HUES48 (cell line): ENCODE measurements at regions not wholly inside any gene's neighbourhood (a gene's known extent, or its start where the extent isn't known, plus 50 kb on each side); places are given as distances from the start of the nearest gene placed in this dataset.
A peak's percentile ranks its signal among the peaks of the same experiment; 100 is the strongest.

Experiments
- H3K27ac ChIP-seq: one replicate; pipeline ENCODE4 v1.7.0; 2013; ENCODE audit warnings: low read depth, low read length, inconsistent platforms
- H3K27me3 ChIP-seq: 2 replicates; pipeline ENCODE4 v1.6.1; 2013; ENCODE audit warnings: mild to moderate bottlenecking, low read length; ENCODE audit not compliant: control insufficient read depth, insufficient read depth
- H3K36me3 ChIP-seq: 2 replicates; pipeline ENCODE4 v1.6.1; 2013; ENCODE audit warnings: low read length; ENCODE audit not compliant: control insufficient read depth, insufficient read depth
- H3K4me1 ChIP-seq: 2 replicates; pipeline ENCODE4 v1.6.1; 2013; ENCODE audit warnings: mild to moderate bottlenecking, low read length; ENCODE audit not compliant: control insufficient read depth, insufficient read depth
- H3K4me3 ChIP-seq: 2 replicates; pipeline ENCODE4 v1.5.1; 2013; ENCODE audit warnings: mild to moderate bottlenecking, low read depth, low read length
- H3K9ac ChIP-seq: 2 replicates; pipeline ENCODE4 v1.6.1; 2013; ENCODE audit warnings: mild to moderate bottlenecking, low read depth, low read length, moderate library complexity
- H3K9me3 ChIP-seq: 2 replicates; pipeline ENCODE4 v1.6.1; 2013; ENCODE audit warnings: low read length; ENCODE audit not compliant: control insufficient read depth, insufficient read depth

- Histone ChIP-seq H3K4me1 (peaks cover 4% of the 10 kb centered on the region; the same call in 1 of the 2 replicates), H3K27me3 (no peaks in the 10 kb centered on the region), H3K4me3 (no peak overlapping the region), H3K27ac (no peak overlapping the region), H3K9ac (no peak overlapping the region), H3K36me3 (no peaks in the 10 kb centered on the region), H3K9me3 (peaks cover 3% of the 10 kb centered on the region; the same call in 1 of the 2 replicates)
These were observed 175.4 kb upstream of the CMC1 start for GRCh38 chr3:28066020-28066419.

- Histone ChIP-seq H3K4me1 (peaks cover 4% of the 10 kb centered on the region; the same call in 1 of the 2 replicates), H3K36me3 (no peaks in the 10 kb centered on the region), H3K4me3 (no peak overlapping the region), H3K27ac (no peak overlapping the region), H3K9me3 (peaks cover 3% of the 10 kb centered on the region; the same call in 1 of the 2 replicates), H3K27me3 (no peaks in the 10 kb centered on the region), H3K9ac (no peak overlapping the region)
These were observed 174.4 kb upstream of the CMC1 start for GRCh38 chr3:28067014-28067413.

- Histone ChIP-seq H3K9me3 (peaks cover 3% of the 10 kb centered on the region; the same call in 1 of the 2 replicates), H3K4me1 (peaks cover 4% of the 10 kb centered on the region; the same call in 1 of the 2 replicates), H3K36me3 (no peaks in the 10 kb centered on the region)
These were observed 173.1 kb upstream of the CMC1 start for GRCh38 chr3:28068342-28068741.

GRCh38 chr3:28069438-28069837 lies 172.0 kb upstream of the CMC1 start:
- Histone ChIP-seq H3K4me1 (peaks cover 13% of the 10 kb centered on the region), H3K36me3 (no peaks in the 10 kb centered on the region), H3K27me3 (no peaks in the 10 kb centered on the region), H3K4me3 (no peak overlapping the region), H3K27ac (no peak overlapping the region), H3K9ac (no peak overlapping the region), H3K9me3 (peaks cover 3% of the 10 kb centered on the region; the same call in 1 of the 2 replicates)

More at GRCh38 chr3:28068342-28068741, 173.1 kb upstream of the CMC1 start:
- no peaks in the 10 kb centered on the region for H3K27me3 ChIP-seq
- H3K4me3 ChIP-seq = no peak overlapping the region
- no peak overlapping the region for H3K9ac ChIP-seq
- no peak overlapping the region for H3K27ac ChIP-seq

GRCh38 chr3:28076246-28076645 lies 165.2 kb upstream of the CMC1 start:
- Histone ChIP-seq H3K27me3 (0 out of 2 replicates have a peak, but pooled peaks cover 4% of the 10 kb centered on the region), H3K9me3 (no peaks in the 10 kb centered on the region), H3K4me1 (peaks cover 48% of the 10 kb centered on the region), H3K36me3 (no peaks in the 10 kb centered on the region), H3K4me3 (no peak overlapping the region), H3K27ac (no peak overlapping the region), H3K9ac (no peak overlapping the region)

- Histone ChIP-seq H3K9ac (no peak overlapping the region), H3K27ac (peak overlapping the region; percentile 44), H3K36me3 (no peaks in the 10 kb centered on the region), H3K27me3 (0 out of 2 replicates have a peak, but pooled peaks cover 4% of the 10 kb centered on the region), H3K9me3 (no peaks in the 10 kb centered on the region), H3K4me1 (peaks cover 61% of the 10 kb centered on the region), H3K4me3 (no peak overlapping the region; the same call in 1 of the 2 replicates)
These were observed 163.8 kb upstream of the CMC1 start for GRCh38 chr3:28077572-28077971.

GRCh38 chr3:28078536-28078935 lies 162.9 kb upstream of the CMC1 start:
- H3K9ac ChIP-seq = no peak overlapping the region
- 0 out of 2 replicates have a peak, but pooled peaks cover 4% of the 10 kb centered on the region for H3K27me3 ChIP-seq
- no peak overlapping the region for H3K27ac ChIP-seq
- no peak overlapping the region for H3K4me3 ChIP-seq
- no peaks in the 10 kb centered on the region for H3K36me3 ChIP-seq
- H3K9me3 ChIP-seq = no peaks in the 10 kb centered on the region
- H3K4me1 ChIP-seq = peaks cover 67% of the 10 kb centered on the region

GRCh38 chr3:28080716-28081115 lies 160.7 kb upstream of the CMC1 start:
- Histone ChIP-seq H3K9ac (no peak overlapping the region), H3K27ac (no peak overlapping the region), H3K4me1 (peaks cover 58% of the 10 kb centered on the region), H3K9me3 (no peaks in the 10 kb centered on the region), H3K4me3 (no peak overlapping the region), H3K27me3 (0 out of 2 replicates have a peak, but pooled peaks cover 4% of the 10 kb centered on the region), H3K36me3 (no peaks in the 10 kb centered on the region)

- Histone ChIP-seq H3K27ac (peak overlapping the region; percentile 48), H3K4me3 (no peak overlapping the region), H3K36me3 (no peaks in the 10 kb centered on the region), H3K9me3 (no peaks in the 10 kb centered on the region), H3K4me1 (peaks cover 56% of the 10 kb centered on the region), H3K9ac (no peak overlapping the region), H3K27me3 (0 out of 2 replicates have a peak, but pooled peaks cover 2% of the 10 kb centered on the region)
These were observed 159.9 kb upstream of the CMC1 start for GRCh38 chr3:28081533-28081947.

GRCh38 chr3:28087591-28087990 lies 153.8 kb upstream of the CMC1 start:
- peaks cover 7% of the 10 kb centered on the region for H3K4me1 ChIP-seq
- no peaks in the 10 kb centered on the region for H3K27me3 ChIP-seq
- H3K36me3 ChIP-seq = no peaks in the 10 kb centered on the region
- H3K9ac ChIP-seq = no peak overlapping the region
- no peak overlapping the region for H3K4me3 ChIP-seq
- no peak overlapping the region for H3K27ac ChIP-seq
- no peaks in the 10 kb centered on the region for H3K9me3 ChIP-seq

- no peaks in the 10 kb centered on the region for H3K4me1 ChIP-seq
- no peak overlapping the region for H3K27ac ChIP-seq
- no peaks in the 10 kb centered on the region for H3K36me3 ChIP-seq
- no peaks in the 10 kb centered on the region for H3K9me3 ChIP-seq
- H3K9ac ChIP-seq = no peak overlapping the region
- H3K4me3 ChIP-seq = no peak overlapping the region
- no peaks in the 10 kb centered on the region for H3K27me3 ChIP-seq
These were observed 152.4 kb upstream of the CMC1 start for GRCh38 chr3:28088811-28089526.
